HG02571 (cell line): ENCODE measurements at regions not wholly inside any gene's neighbourhood (a gene's known extent, or its start where the extent isn't known, plus 50 kb on each side); places are given as distances from the start of the nearest gene placed in this dataset.

Source experiments
- ATAC-seq: cut with Tn5 transposase; IDR thresholded peaks from one replicate; pipeline ENCODE4 v1.9.1; 2021; ENCODE audit warnings: mild to moderate bottlenecking, moderate library complexity; ENCODE audit not compliant: unreplicated experiment

DNA sequence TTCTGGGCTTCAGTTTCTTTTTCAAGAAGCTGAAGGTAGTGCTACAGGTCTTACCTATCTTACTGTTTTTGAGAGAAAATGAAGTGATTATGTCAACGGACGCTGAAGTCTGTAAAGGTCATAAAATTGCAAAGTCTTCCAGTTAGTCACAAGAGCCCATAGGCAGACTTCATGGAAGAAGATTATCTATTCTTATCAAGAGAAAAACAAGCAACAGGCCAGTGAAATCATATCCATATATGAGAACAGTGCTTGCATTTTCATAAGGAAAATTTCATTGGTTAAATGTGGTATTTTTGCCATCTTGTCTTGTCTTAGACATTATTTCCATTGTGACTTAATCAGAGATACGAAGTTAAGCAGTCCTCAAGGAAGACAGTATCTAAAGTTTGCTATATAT lies 412.7 kb upstream of the SEL1L start:
- ATAC-seq = no peak

DNA sequence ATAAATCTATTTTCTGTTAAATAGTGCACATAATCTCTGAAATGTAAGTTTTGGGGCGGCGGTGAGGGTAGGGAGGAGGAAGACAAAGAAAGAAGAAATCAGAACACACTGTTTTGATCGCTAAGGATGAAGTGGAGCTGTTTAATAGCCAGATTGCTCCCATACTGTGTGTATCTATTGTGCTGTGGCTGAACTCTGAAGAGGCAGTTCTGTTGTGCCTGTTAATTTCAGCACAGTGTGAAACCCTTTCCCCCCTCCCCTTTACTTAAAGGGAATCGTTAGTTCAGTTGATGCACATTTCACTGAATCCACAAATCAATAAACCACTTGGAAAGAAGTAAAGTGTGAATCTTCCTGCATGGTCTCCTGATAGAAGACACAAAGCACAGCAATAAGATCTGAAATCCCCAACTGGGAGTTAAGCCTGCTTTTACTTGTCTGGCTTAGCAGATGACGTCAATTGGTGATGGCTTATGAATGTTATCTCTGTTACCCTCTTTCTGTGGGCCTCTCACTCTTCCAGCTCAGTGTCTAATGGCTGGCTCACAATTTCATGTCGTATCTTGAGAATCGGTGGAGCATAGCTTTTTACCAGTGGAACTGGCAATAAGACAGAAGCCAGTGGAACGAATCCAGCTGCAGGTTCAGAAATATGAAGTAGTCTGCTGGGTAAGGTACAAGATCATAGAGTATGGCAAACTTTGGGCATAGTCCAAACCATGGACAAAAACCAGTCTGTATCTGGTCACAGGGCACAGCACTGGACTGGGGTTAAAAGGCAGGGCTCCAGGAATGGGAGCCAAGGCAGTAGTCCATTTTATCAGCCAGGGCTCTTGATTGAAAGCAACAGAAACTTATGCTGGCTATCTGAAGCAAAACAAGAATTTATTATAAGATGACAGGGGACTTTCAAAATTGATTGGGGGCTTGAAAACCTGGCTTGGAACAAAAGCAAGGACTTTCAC lies 413.5 kb upstream of the SEL1L start:
- ATAC-seq = no peak

DNA sequence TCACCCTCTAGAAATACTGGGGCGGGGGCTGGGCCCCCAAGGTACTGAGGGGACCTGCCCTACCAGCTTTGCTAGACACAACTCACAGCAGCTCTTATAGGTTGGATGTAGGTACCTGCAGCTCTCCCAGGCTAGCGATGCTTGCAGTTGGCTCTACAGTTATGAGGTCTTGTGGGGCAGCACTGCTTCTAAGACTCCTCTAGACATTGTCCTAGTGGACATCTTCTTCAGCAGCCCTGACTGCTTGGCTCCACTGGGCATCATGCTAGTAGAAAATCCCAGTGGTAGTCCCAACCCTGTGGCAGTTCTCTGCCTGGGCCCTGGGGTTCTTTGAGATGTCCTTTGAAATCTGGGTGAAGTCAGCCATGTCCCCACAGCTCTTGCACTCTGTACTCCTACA lies 419.3 kb upstream of the SEL1L start:
- no peak for ATAC-seq

DNA sequence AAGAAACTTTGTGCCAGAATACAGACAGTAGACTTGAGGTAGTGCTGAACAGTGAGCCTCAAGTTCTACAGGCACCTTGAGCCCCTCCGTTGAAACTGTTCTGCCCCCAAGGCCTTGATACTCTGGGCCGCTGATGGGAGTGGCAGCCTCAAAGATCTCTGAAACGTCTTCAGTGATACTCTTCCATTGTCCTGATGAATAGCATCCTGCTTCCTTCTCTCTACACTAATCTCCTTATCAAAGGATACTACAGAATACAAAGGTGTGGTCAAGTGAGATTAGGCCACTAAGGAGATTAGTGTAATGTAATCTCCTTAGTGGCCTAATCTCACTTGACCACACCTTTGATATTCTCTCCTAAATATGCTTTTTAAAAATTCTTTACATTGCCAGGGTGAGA lies 419.8 kb upstream of the SEL1L start:
- no peak for ATAC-seq

DNA sequence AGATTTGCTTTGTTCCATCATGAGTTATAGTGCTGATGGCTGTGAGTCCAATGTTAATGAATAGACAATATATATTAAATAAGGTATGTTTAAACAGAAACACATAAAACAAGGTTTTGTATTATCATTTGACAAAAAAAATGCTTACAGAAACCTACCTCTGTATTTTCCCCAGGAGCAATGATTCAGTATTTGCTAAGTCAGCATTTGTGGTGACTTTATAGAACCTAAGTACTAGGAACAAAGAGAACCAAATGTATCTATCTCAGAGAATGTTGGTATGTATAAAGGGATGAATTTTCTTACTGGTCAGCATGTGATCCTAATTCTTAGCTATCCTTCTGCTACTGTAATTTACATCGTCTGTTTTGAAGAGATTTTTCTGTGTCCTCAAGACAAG lies 421.5 kb upstream of the SEL1L start:
- ATAC-seq = no peak

DNA sequence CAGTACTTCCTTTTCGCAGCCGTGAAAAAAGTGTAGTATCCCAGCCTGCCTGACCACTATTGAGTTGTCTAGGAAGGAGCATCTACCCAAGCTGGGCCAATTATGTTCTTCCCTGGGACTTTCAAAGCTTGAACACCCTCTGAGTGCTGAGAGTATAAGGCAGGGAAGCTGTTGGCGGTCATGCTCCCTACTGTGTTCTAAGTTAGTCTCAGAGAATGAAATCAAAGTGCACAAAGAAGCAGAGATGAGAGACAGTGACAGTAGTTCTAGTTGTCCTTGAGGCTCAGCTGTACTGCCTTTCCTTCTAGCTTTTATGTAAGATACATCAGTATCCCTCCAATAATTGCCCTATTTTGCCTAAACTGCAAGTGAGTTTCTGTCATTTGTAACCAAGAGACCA lies 427.1 kb upstream of the SEL1L start:
- no peak for ATAC-seq

DNA sequence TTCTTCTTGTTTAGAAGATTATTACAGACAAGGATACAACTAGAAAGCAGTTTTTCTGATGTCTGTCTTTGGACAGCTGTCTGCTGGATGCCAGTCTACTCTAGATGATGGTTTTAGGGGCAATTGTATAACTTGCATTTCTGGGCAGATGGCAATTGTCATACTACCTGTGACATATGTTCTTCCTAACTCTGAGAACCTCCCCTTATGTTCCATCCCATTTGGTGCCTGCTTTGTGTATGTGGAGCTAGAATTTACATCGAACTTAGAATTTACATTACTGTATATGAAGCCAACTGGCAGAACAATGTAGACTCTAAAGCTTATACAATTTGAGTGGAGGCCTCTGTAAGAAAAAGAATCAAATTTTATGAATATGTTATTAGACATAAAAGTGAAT lies 430.2 kb upstream of the SEL1L start:
- ATAC-seq = no peak

DNA sequence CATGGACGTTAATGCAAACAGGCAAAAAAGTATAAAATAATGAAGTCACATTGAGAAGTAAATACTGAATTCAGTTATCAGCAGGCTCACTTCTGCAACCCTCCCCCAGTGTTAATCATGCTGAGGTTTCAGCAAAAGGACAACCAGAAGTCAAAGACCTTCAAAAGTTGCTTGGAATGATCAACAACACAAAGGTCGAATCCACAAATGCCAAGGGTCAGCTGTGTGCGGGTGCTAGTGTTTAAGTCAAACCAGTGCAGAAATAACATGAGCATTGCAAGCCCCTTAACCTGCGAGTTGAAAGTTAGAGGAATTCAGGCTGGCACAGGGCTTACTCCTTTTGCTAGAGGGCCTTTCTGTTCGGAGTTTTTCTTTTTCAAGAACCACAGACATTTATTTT lies 436.7 kb upstream of the SEL1L start:
- no peak for ATAC-seq

DNA sequence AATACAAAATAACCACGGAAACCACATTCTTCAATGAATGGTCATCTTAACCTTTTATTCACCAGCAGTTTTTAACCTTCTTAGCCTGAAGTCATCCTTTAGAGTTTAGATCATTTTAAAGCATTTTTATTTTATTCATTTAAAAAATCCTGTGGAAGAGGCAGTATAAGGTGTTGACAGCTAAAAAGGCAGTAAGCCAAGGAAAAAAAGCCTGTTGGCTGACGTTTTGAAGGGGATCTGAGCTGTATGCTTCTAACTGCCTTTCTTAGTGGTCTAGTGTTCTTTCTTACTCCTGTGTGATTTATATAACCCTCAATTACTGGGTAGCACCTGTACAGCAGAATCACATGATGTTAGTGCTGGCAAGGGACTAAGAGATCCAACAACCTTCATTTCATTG lies 438.3 kb upstream of the SEL1L start:
- ATAC-seq = no peak

DNA sequence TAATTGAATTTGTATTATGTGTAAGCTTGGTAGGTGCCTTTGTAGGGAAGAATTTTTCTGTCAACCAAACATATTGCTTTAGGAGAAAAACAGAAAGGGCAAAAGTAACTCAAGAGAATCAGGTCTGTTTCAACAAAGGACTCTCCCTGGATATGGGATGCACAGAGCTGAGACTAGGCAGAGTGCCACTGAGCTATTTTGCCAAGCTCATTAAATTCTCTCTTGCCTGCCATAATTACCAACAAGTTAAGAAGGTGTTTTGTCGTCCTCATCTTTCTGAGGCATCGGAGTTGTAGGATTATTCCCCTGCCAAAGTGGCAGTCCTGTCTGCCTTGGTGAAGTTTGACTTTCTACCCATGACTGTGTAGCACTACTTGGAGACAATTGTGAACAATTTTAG lies 438.9 kb upstream of the SEL1L start:
- no peak for ATAC-seq

DNA sequence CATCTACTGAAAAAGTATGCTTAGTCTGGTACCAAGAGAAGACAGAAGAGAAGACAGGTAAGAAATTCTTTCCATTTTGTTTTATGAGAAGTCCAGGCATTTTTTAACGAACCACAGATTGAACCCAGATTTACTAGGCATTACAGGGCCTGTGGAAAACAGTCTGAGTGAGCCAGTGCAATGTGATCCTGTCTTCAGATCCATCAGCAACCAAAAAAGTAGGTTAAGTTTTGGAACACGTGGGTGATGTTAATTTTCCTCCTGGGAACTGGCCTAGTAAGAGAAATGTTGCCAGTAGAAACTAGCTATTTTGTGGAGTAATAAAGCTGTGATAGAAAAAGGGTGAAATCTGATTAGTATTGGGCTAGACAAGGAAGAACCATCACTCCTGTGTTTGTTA lies 440.9 kb upstream of the SEL1L start:
- ATAC-seq = no peak

DNA sequence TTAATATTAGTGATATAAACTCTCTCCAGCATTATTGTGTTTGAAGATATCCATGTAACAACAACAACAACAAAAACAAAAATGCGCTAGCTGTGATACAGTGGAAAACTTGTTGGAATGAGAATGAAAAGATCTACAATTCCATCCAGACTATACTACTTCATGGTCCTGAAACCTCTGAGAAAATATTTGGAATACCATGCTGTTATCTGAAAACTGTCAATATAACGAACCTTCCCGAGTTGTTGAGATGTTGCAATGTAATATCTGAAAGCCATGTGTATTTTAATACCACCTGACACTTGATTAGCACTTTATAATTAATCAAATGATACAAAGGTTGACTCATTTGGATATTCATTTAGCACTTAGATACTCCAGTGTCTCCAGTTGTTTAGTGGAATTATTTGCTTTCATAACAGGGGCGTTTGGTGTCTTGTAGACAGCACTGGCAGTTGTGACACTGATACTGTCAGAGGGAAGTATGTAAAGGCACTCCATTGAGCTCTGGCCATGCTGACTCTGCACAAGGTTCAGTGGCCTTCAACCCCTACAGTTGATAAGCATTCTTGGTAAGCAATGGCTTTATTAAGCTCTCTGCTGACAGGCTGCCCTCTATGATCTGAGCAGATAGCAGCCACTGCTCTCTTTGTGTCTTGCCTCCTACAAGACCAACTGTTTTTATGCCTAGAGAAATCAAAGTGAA lies 447.1 kb upstream of the SEL1L start:
- no peak for ATAC-seq

DNA sequence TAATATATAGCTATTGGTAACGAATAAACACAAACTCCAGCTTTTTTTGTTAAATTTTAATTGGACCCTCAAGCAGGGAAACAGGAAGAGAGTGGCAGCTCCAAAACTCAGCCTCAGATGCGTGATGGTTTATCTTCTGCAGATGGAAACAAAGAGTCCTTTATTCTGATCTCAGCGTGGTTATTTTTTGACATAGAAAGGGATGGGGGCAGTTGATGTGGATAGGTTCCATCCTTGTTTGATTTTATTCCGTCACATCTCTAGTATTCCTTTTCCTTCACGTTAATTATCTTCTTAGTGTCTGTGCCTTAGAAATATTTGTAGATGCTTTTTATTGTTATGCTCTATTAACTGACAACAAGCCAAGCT lies 447.6 kb upstream of the SEL1L start:
- ATAC-seq = no peak

DNA sequence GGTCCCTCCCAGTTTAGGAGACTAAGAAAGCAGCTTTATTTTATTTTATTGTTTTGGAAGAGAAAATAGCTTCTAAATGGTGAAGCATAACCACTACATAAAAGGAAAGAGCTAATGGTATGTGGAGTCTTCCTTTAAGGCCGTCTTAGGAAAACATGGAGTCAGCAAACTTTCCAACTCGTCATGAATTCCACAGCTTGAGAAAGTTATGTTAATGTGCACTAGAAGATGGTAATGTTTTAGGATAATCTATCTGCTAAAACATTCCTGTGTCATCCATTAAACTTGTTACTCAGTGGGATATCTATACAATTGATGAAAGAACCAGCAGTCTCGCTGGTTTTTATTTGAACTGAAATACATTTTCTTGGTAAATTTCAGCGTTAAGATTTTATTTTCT lies 448.4 kb upstream of the SEL1L start:
- ATAC-seq = no peak

DNA sequence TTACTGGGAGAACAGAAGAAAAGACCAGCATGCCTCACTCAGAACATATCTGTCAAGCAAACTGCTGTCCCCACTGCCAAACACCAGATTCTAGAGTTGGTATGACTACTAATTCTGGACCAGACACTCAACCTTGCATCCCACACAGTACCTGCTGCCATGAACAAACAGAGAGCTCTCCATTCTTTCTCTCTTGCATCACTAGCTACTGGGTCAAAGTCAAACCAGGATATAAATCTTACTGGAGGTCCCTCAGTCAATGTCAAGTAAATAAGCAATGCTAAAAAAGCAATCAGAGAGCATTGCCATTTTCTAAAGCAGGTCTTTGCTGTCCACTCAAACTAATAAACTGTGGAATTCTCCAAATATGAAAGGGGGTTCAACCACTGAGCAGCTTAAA lies 452.4 kb upstream of the SEL1L start:
- no peak for ATAC-seq

DNA sequence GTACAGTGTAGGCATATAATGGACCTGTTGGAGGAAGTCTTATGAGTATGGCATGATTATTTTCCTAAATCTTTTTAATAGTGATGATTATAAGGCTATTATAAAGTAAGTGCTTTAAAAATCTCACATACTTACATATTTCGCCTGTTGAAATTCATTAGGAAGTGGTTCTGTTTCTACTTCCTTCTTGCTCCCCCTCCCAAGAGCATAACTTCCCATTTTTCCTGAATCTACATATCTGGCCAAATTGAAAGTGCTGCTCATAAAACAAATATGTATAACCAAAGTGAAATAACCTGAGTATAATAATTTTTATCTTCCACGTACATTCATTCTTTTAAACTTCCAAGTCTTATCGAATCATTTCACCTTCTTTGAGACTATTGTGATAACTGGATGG lies 455.6 kb upstream of the SEL1L start:
- no peak for ATAC-seq

DNA sequence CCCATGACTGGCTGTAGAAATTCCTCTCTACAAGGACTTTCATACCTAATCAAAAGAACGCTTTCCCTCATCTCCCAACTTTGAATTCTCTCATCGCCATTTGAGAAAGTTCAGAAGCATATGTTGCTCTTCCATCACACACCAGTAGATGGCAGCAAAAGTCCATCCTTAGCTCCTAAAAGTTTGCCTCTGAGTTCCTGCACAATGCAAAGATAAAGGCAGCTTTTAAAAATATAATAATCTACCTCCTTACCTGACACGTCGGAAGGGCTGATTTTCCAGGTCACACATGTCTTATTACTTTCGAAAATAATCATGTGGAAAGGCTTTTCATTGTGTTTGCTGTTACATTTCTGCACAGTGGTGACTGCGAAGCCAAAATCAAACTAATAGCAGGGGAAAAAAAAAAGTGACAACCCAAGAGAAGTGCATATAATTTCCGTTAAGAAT lies 456.7 kb upstream of the SEL1L start:
- no peak for ATAC-seq

DNA sequence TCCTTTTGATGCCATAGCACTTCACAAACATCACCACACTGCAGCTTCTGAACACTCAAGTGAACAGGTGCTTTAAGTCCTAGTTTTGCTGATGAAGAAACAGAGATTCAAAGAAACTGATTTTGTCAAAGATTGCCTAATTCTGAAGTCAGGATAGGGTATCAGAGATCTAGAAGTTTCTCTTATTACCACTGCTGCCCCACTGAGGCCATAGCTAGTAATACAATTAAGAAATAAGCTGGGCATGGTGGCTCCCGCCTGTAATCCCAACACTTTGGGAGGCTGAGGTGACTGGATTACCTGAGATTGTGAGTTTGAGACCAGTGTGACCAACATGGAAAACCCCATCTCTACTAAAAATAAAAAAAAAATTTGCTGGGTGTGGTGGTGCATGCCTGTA lies 458.3 kb upstream of the SEL1L start:
- no peak for ATAC-seq

DNA sequence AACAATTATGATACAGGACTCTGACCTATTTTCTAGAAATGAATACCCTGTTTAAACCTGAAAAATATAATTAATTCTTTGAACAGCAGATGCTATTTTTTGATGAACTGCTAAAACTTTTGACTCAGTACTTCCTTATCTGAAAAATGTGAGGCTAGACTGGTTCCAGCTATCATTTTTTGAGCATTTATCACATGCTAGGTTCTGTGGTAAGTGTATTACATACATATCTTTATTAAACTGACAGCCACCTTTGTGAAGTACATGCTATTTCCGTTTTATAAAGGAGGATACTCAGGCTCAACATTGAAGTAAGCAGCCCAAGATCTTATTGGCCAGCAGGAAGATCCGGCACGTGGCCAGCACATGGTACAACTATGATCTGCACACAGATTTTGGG lies 459.8 kb upstream of the SEL1L start:
- no peak for ATAC-seq

DNA sequence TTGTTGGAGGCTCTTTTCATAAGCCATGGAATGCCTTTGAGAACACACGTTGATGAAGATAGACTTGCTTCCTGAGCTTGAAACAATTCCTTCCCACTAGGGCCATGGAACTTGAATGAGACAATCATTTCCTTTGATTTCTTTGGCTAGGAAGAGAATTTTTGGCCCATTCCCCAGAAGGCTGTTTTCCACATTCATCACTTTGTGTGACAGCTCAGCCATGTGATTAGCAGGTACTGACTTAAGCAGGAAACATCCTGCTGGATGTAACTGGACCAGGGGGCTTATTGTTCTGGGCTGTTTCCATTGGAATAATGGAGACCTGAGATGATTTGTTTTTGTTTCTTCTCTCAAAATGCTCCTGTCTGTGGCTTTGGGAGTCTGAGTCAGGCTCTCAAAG lies 469.8 kb upstream of the SEL1L start:
- ATAC-seq = no peak

DNA sequence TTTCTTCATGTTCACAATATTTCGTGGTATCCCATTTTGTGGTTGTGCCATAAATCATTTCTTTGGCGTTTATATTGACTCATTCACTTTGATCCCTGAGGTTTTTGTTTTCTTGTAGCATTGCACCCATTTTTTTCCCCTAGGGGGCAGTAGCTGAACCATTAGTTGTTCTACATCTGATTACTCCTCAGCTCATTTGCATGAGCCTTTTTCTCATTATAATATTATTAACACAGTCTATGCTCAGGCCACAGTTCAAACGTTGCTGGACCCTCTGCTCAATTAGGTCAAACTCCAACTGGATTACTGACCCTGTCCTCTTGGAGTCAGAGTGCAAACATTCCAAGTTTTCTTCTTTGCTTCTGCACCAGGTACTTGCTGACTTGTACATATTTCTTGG lies 475.4 kb upstream of the SEL1L start:
- ATAC-seq = no peak

DNA sequence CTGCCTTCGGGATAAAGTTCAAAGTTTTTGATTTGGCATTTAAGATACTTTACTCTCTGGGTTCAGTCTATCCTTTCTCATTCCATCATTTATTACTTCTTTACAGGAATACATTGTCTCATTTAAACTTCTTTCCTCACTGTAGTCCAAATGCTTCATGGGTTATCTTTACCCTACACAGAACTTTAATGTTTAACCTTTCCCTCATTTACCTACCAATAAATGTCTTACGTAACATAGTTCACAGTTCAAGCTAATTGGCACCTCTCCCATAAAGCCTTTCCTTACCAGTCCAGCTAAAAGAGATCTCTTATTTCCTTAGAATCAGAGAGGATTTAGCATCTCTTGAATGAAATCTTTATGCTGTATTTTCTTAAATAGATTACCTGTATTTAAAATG lies 476.3 kb upstream of the SEL1L start:
- ATAC-seq = no peak
